ENCODE measurements at regions not wholly inside any gene's neighbourhood (a gene's known extent, or its start where the extent isn't known, plus 50 kb on each side); places are given as distances from the start of the nearest gene placed in this dataset.

- H3K27ac ChIP-seq, result no peak overlapping the region
- TF ChIP-seq POLR2A (IDR thresholded peaks at IDR 0.05), result no peak
- no peak for TF ChIP-seq CTCF (IDR thresholded peaks at IDR 0.05)
- H3K4me1 ChIP-seq, result peaks cover 0 to 21% (median 2%) of the 10 kb centered on the region in 4 donors
- no peak for DNase-seq (ENCODE audit: low spot score in 2 of 2)
- H3K4me3 ChIP-seq, result no peak overlapping the region
- no peaks in the 10 kb centered on the region for H3K36me3 ChIP-seq
- WGBS, 2 donors, result 43 to 52% methylated on average over 2 of the region's 2 CpGs
- no peaks in the 10 kb centered on the region for H3K27me3 ChIP-seq
- no peaks in the 10 kb centered on the region for H3K9me3 ChIP-seq
These were observed 65.6 kb upstream of the USP24 start for GRCh38 chr1:55280731-55281130.

GRCh38 chr1:55279627-55280026 is 64.5 kb upstream of the USP24 start:
- no peaks in the 10 kb centered on the region for H3K36me3 ChIP-seq
- no peak for TF ChIP-seq CTCF (IDR thresholded peaks at IDR 0.05)
- no peak for TF ChIP-seq POLR2A (IDR thresholded peaks at IDR 0.05)
- TF ChIP-seq EP300 (IDR thresholded peaks at IDR 0.05), result no peak
- no peak overlapping the region for H3K27ac ChIP-seq
- H3K27me3 ChIP-seq, result no peaks in the 10 kb centered on the region
- H3K9me3 ChIP-seq, result no peaks in the 10 kb centered on the region
- H3K4me3 ChIP-seq, result no peak overlapping the region
- no peak for DNase-seq (ENCODE audit: low spot score in 2 of 2)
- H3K4me1 ChIP-seq, result peaks cover 0 to 32% (median 8%) of the 10 kb centered on the region in 4 donors
- WGBS, 2 donors, result 95 to 98% methylated on average over 3 of the region's 3 CpGs

- H3K27me3 ChIP-seq, result no peaks in the 10 kb centered on the region
- H3K4me3 ChIP-seq, result no peak overlapping the region
- no peak overlapping the region for H3K27ac ChIP-seq
- TF ChIP-seq POLR2A (IDR thresholded peaks at IDR 0.05) (no peak), CTCF (IDR thresholded peaks at IDR 0.05) (no peak), EP300 (IDR thresholded peaks at IDR 0.05) (no peak)
- DNase-seq (ENCODE audit: low spot score in 2 of 2), result no peak
- no peaks in the 10 kb centered on the region for H3K9me3 ChIP-seq
- H3K4me1 ChIP-seq, result peaks cover 0 to 34% (median 8%) of the 10 kb centered on the region in 4 donors
- 48 to 95% methylated on average over 2 of the region's 2 CpGs for WGBS, 2 donors
- H3K36me3 ChIP-seq, result no peaks in the 10 kb centered on the region
These were observed 63.2 kb upstream of the USP24 start for GRCh38 chr1:55278378-55278777.

DNA sequence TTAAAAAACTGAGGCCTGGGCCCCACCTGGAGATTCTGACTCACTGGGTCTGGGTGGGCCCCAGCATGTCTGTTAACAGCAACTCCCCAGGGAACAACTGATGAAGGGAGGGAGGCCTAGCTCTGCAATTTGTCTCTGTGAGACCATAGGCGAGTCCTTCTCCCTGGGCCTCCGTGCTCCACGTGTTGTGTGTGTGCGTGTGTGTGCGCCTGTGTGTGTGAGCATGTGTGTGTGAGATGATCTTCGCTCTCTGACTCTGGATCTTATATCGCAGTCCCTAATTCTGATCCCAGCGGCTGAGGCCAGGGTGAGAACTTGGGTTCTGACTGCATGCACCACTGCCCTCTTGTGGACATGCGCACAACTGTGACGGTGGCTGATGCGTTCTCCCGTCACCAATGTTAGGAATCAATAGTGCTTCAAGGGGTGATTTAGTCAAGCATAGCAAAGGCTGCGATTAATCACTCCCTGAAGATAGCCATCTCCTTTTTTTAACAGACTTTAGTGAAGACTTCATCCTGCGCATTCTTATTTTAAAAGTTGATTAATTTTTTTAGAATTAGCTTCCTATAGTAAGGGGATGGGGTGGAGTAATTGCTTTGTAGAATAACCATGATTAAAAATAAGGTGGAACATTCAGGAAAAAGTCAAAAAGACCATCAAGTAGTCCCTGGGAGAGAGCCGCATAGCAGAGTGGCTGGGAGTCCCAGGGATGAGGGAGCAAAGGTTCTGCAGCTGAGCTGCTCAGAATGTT is 62.4 kb upstream of the USP24 start:
- Histone ChIP-seq H3K4me1 (peaks cover 0 to 34% (median 8%) of the 10 kb centered on the region in 4 donors), H3K36me3 (no peaks in the 10 kb centered on the region), H3K4me3 (no peak overlapping the region), H3K27me3 (no peaks in the 10 kb centered on the region), H3K27ac (peak overlapping the region in 2 of 4 donors; percentile 69 to 72), H3K9me3 (no peaks in the 10 kb centered on the region)
- TF ChIP-seq POLR2A (IDR thresholded peaks at IDR 0.05), result no peak
- TF ChIP-seq EP300 (IDR thresholded peaks at IDR 0.05), result peak in 1 of 2 donors; percentile 33
- TF ChIP-seq CTCF (IDR thresholded peaks at IDR 0.05), result peak; percentile 70 to 90 (median 86)
- peak; percentile 82 to 90 for DNase-seq (ENCODE audit: low spot score in 2 of 2)
- 13 to 20% methylated on average over 14 to 15 of the region's 15 CpGs for WGBS, 2 donors

- TF ChIP-seq EP300 (IDR thresholded peaks at IDR 0.05), result peak in 1 of 2 donors; percentile 51
- no peak for TF ChIP-seq POLR2A (IDR thresholded peaks at IDR 0.05)
- TF ChIP-seq CTCF (IDR thresholded peaks at IDR 0.05), result no peak
- Histone ChIP-seq H3K36me3 (no peaks in the 10 kb centered on the region), H3K27ac (peak overlapping the region in 2 of 4 donors; percentile 69 to 72), H3K27me3 (no peaks in the 10 kb centered on the region), H3K4me1 (peaks cover 0 to 34% (median 8%) of the 10 kb centered on the region in 4 donors), H3K9me3 (no peaks in the 10 kb centered on the region), H3K4me3 (no peak overlapping the region)
- DNase-seq (ENCODE audit: low spot score in 2 of 2), result peak; percentile 28 to 36
- 59 to 71% methylated on average over 8 of the region's 8 CpGs for WGBS, 2 donors
These were observed 61.7 kb upstream of the USP24 start for GRCh38 chr1:55276671-55277376.

Measured in tibial nerve (tissue), 4 donors.